Nephron (organoid): ENCODE measurements at regions not wholly inside any gene's neighbourhood (a gene's known extent, or its start where the extent isn't known, plus 50 kb on each side); places are given as distances from the start of the nearest gene placed in this dataset.
"Not testable (repeated sequence)": the region's sequence is repeated elsewhere in the genome, so short reads cannot be mapped to it uniquely, and the experiment has no call there.

ENCODE experiments used
- H3K27ac Mint-ChIP-seq, 3 experiments: 2 replicates each; pipeline ENCODE4 v1.8.0; 2020; ENCODE audit warnings: mixed read lengths in 3 of 3, mild to moderate bottlenecking in 2 of 3, moderate library complexity in 1 of 3
- H3K27me3 Mint-ChIP-seq: 2 replicates; pipeline ENCODE4 v1.8.0; 2021; ENCODE audit warnings: low read depth, mild to moderate bottlenecking, moderate library complexity, mixed read lengths
- H3K36me3 Mint-ChIP-seq: 2 replicates; pipeline ENCODE4 v1.8.0; 2020; ENCODE audit warnings: low read depth, mixed read lengths
- H3K4me1 Mint-ChIP-seq: 2 replicates; pipeline ENCODE4 v1.8.0; 2020; ENCODE audit warnings: mixed read lengths
- H3K4me3 Mint-ChIP-seq, 3 experiments: 2 replicates each; pipeline ENCODE4 v1.8.0; 2020; ENCODE audit warnings: mild to moderate bottlenecking in 3 of 3, mixed read lengths in 3 of 3, moderate library complexity in 2 of 3
- H3K9me3 Mint-ChIP-seq: 2 replicates; pipeline ENCODE4 v1.8.0; 2020; ENCODE audit warnings: mixed read lengths
- CTCF ChIP-seq, 3 experiments: fragments of 200-600 bp; sonication (generic); IDR thresholded peaks; one replicate each; pipeline ENCODE4 v1.5.0; 2021; ENCODE audit warnings: antibody characterized with exemption in 3 of 3; ENCODE audit not compliant: unreplicated experiment in 3 of 3

- Mint-ChIP-seq H3K27ac (peak overlapping the region in 1 of 3 experiments; percentile 52), H3K27me3 (no peaks in the 10 kb centered on the region), H3K4me1 (peaks cover 14% of the 10 kb centered on the region), H3K4me3 (no peak overlapping the region), H3K9me3 (no peaks in the 10 kb centered on the region), H3K36me3 (no peaks in the 10 kb centered on the region)
- TF ChIP-seq CTCF (IDR thresholded peaks at IDR 0.05; ENCODE audit: unreplicated experiment in 3 of 3) = no peak
These were observed 769.5 kb upstream of the ANO3 start for GRCh38 chr11:25562417-25562816.

DNA sequence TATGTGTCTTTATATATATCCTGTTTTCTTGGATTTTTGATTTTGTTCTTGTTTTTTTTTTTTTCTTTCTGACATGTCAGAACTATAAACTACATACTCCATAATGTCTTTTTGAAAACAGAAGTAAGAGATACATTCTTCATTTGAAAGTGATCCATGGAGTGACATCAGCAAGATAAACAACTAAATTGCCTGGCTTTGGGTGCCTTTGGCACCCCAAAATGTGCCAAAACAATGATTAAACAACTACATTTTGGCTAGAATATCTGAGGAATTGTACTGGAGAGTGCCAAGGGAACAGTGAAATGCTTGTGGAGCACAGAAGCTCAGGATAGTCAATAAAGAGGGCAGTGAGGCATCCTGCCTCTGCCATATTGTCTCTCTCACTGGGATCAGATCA lies 766.1 kb upstream of the ANO3 start:
- no peaks in the 10 kb centered on the region for H3K9me3 Mint-ChIP-seq
- H3K36me3 Mint-ChIP-seq = no peaks in the 10 kb centered on the region
- TF ChIP-seq CTCF (IDR thresholded peaks at IDR 0.05; ENCODE audit: unreplicated experiment in 3 of 3) = no peak
- H3K27ac Mint-ChIP-seq = no peak overlapping the region
- peaks cover 14% of the 10 kb centered on the region for H3K4me1 Mint-ChIP-seq
- H3K4me3 Mint-ChIP-seq = no peak overlapping the region
- no peaks in the 10 kb centered on the region for H3K27me3 Mint-ChIP-seq

DNA sequence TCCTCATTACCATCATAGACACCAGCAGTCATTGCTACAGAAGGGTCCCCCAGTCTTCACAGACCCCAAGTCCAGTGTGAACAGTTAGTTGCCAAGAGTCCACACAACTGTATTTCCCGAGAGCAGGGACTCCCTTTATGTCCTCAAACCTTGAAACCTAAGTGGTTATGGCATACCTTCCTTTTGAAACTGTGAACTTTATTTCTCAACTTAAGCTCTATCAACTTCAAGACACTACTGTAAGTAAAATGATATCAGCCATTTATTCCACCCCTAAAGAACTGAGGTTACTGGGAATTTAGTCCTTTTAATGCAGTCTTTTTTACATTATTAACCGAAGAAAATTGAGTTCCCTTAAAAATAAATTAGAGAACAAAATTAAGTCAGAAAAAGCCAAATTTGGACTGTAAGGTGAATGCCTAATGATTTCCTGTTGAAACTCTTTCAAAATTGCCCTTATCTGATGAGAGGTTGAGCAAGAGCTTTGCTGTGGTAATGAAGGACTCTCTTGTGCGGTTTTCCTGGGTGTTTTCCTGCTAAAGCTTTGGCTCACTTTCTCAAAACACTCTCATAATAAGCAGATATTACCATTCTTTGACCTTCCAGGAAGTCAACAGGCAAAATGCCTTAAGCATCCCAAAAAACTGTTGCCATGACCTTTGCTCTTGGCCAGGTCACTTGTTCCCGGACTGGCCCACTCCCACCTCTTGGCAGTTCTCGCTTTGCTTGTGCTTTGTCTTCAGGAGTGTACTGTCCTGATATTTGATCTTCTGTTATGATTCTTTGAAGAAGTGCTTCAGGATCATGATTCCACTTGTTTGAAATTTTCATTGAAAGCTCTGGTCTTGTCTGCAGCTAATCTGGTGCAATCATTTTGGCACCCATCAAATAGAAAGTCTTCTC lies 765.4 kb upstream of the ANO3 start:
- no peaks in the 10 kb centered on the region for H3K27me3 Mint-ChIP-seq
- no peaks in the 10 kb centered on the region for H3K36me3 Mint-ChIP-seq
- TF ChIP-seq CTCF (IDR thresholded peaks at IDR 0.05; ENCODE audit: unreplicated experiment in 3 of 3) = no peak

GRCh38 chr11:25576320-25576719 lies 755.6 kb upstream of the ANO3 start:
- Mint-ChIP-seq H3K36me3 (no peaks in the 10 kb centered on the region), H3K4me3 (no peak overlapping the region), H3K27ac (no peak overlapping the region), H3K27me3 (no peaks in the 10 kb centered on the region), H3K9me3 (no peaks in the 10 kb centered on the region), H3K4me1 (no peaks in the 10 kb centered on the region)
- no peak for TF ChIP-seq CTCF (IDR thresholded peaks at IDR 0.05; ENCODE audit: unreplicated experiment in 3 of 3)

More for the DNA sequence above, 765.4 kb upstream of the ANO3 start:
- no peaks in the 10 kb centered on the region for H3K9me3 Mint-ChIP-seq
- H3K27ac Mint-ChIP-seq = no peak overlapping the region
- peaks cover 14% of the 10 kb centered on the region for H3K4me1 Mint-ChIP-seq
- no peak overlapping the region for H3K4me3 Mint-ChIP-seq

DNA sequence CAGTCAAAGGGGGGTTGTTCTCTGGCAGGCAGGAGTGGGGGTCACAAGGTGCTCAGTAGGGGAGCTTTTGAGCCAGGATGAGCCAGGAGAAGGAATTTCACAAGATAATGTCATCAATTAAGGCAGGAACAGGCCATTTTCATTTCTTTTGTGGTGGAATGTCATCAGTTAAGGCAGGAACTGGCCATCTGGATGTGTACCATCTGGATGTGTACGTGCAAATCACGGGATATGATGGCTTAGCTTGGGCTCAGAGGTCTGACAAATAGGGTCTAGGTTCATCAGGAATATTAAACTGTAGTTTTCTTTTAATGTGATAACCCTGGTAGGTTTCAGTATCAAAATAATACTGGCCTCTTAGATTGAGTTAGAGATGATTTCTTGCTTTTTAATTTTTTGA lies 752.4 kb upstream of the ANO3 start:
- H3K4me1 Mint-ChIP-seq, H3K27ac Mint-ChIP-seq, H3K9me3 Mint-ChIP-seq, H3K4me3 Mint-ChIP-seq, H3K36me3 Mint-ChIP-seq, H3K27me3 Mint-ChIP-seq: not testable (repeated sequence)

DNA sequence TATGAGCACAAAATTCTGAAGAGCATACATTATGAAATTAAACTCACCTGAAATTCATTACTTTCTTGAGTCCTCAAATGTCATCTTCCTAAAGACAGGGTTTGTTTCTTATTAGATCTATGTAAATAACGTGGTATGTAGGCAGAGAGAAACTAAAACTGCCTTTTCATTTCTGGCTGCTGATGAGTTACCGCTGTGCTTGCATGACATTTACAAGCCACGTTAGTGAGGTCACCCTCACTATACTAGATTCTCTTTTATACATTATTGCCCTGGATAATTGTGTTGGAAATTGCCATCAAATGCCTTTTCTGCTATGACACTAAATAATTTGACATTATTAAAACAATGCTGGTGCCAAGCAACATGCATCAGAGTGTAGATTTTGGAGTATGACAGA lies 748.3 kb upstream of the ANO3 start:
- Mint-ChIP-seq H3K9me3 (no peaks in the 10 kb centered on the region), H3K36me3 (no peaks in the 10 kb centered on the region), H3K4me1 (no peaks in the 10 kb centered on the region), H3K4me3 (no peak overlapping the region), H3K27me3 (no peaks in the 10 kb centered on the region), H3K27ac (no peak overlapping the region)
- TF ChIP-seq CTCF (IDR thresholded peaks at IDR 0.05; ENCODE audit: unreplicated experiment in 3 of 3) = no peak
